GM12873 (cell line): ENCODE measurements at regions not wholly inside any gene's neighbourhood (a gene's known extent, or its start where the extent isn't known, plus 50 kb on each side); places are given as distances from the start of the nearest gene placed in this dataset.

Source experiments
- TF ChIP-seq, protein P1 (sequence below): IDR thresholded peaks from 2 replicates; pipeline ENCODE4 v1.5.1; 2012; ENCODE audit warnings: low read depth, mild to moderate bottlenecking, moderate library complexity, low read length, control low read depth; ENCODE audit not compliant: insufficient read depth; ENCODE audit errors: missing control alignments

DNA sequence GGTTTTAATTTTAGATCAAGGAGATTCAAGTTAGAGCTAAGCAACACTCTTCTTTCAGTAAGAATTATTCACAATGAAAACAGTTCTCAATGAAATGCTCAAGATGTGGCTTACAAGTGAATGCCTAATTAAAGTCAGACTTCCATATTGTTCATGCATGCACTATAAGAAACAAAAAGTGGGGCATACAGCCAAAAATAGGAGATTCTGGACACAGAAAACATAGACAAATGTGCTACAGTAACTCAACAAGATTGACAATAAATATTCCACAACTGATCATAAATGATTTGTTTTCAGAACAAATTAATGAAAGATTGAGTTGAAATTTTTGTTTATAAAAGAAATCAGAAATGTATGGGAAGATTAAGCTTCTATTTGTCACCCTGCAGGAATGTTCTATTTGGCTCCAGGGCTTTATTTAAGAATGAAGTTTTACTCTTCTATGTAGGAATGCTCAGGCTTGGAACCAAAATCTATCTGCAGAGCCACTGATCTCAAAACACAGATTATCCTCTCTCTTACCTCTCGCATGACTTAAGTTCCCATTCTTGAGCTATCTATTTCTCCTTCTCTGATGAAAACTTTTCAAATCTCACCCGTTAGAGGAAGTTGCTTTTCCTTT is 89.0 kb upstream of the PIP4K2A start:
- TF ChIP-seq, protein P1, sequence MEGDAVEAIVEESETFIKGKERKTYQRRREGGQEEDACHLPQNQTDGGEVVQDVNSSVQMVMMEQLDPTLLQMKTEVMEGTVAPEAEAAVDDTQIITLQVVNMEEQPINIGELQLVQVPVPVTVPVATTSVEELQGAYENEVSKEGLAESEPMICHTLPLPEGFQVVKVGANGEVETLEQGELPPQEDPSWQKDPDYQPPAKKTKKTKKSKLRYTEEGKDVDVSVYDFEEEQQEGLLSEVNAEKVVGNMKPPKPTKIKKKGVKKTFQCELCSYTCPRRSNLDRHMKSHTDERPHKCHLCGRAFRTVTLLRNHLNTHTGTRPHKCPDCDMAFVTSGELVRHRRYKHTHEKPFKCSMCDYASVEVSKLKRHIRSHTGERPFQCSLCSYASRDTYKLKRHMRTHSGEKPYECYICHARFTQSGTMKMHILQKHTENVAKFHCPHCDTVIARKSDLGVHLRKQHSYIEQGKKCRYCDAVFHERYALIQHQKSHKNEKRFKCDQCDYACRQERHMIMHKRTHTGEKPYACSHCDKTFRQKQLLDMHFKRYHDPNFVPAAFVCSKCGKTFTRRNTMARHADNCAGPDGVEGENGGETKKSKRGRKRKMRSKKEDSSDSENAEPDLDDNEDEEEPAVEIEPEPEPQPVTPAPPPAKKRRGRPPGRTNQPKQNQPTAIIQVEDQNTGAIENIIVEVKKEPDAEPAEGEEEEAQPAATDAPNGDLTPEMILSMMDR = no peak

DNA sequence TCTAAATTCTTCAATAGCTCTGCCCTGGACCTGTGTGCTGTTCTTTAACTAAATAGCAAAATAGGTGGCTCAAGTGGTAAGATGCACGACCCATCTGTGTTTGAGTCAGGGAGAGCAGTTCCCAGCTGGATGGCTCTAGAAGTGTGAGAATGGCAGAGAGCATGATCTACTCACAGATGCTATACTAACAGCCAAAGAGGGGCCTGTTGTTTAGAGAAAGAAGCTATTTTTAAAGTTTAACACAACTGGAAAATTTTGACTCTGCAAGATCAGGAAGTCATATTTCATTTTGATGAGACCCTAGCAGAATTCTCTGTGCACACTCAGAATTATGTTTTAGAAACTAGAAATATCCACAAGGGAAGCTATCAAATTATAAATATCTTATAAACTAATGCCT is 87.4 kb upstream of the PIP4K2A start:
- TF ChIP-seq, protein P1 = no peak

DNA sequence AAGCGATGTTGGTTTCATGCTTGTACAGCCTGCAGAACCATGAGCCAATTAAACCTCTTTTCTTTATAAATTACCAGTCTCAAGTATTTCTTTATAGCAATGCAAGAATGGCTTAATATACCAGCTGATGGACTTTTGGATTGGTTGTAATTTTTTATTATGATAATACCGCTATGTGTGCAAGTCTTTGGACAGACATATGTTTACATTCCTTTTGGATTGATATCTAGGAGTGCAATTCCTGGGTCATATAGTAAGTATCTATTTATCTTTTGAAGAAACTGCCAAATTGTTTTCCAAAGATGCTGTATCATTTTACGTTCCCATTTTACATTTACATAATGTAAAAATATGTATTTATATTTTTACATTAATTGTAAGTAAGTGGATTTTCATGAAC is 81.2 kb upstream of the PIP4K2A start:
- TF ChIP-seq, protein P1 = no peak

DNA sequence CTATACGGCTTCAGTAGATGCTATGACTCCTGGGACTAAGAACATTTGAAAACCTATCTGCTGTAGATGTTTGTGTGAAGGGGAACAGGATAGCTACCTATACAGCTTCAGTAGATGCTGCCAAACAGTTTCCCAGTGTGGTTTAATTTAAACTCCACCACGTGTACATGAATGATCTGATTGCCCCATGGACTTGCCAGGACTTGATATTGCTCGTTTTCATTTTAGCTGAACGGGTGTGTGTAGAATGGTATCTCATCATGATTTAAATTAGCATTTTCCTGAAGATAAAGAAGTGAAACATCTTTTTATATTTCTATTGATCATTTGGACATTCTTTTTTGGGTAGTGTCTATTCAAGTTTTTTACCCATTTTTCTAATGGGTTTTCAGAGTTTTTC is 77.8 kb upstream of the PIP4K2A start:
- TF ChIP-seq, protein P1 = no peak

DNA sequence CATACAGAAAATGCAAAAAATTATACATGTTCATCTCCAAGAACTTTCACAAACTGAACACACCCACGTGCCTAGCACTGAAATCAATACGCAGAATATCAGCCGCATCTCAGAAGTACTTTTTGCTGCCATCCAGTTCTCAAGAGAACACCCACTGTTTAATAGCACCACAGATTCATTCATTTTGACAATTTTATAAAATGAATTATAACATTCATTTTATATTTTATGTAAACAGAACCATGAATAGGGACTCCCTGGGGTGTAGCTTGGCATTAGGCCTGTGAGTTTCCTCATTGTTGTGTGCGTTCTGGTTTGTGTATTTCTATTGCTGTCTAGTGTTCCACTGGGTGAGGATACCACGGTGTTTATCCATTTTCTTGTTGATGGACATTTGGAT is 77.3 kb upstream of the PIP4K2A start:
- TF ChIP-seq, protein P1 = no peak

DNA sequence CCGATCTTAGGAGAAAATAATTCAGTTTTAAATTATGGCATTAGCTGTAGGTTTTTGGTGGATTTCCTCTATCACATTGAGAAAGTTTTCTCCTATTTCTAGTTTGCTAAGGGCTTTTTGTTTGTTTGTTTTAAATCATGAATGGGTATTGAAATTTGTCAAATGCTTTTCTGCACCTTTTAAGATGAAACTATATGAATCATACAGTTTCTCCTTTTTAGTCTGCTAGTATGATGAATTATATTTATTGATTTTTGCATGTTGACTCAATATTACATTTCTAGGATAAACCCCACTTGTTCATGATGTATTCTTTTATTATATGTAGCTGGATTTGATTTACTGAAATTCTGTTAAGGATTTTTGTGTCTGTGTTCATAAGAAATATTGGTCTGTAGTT is 70.3 kb upstream of the PIP4K2A start:
- TF ChIP-seq, protein P1 = no peak

DNA sequence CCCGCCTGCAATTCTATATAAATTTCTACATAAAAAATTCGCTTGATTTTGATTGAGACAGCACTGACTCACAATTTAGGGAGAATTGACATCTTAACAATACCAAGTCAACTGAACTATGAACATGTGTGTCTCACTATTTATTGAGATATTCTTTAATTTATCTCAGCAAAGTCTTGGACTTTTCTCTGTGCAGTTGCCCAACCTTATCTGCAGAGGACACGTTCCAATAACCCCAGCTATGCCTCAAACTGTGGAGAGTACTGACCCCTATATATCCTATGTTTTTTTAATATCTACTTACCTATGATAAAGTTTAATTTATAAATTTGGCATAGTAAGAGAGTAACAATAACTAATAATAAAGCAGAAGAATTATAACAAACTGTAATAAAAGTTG is 69.4 kb upstream of the PIP4K2A start:
- TF ChIP-seq, protein P1 = no peak
